BJ (cell line): ENCODE measurements at regions not wholly inside any gene's neighbourhood (a gene's known extent, or its start where the extent isn't known, plus 50 kb on each side); places are given as distances from the start of the nearest gene placed in this dataset.

Experiments used
- CTCF ChIA-PET: fragments of 350-600 bp; formaldehyde crosslinking; extraction: SDS; loops from one replicate; lab custom pipeline; 2021; ENCODE audit warnings: antibody characterized with exemption, inconsistent platforms; lab: Yijun Ruan, JAX
- POLR2A ChIA-PET: fragments of 300-600 bp; sonication (Branson Sonifier 250); formaldehyde crosslinking; extraction: SDS; loops from one replicate; lab custom pipeline; 2021; ENCODE audit warnings: antibody characterized with exemption; lab: Charles Lee
- DNase-seq: peaks from one replicate; pipeline ENCODE4 v3.0.0-alpha.2; 2011; ENCODE audit warnings: low read depth
- H3K27me3 ChIP-seq: 2 replicates; pipeline ENCODE4 v1.6.0; 2011; ENCODE audit warnings: low read length; ENCODE audit not compliant: control insufficient read depth, insufficient read depth
- H3K36me3 ChIP-seq: 2 replicates; pipeline ENCODE4 v1.5.1; 2011; ENCODE audit warnings: low read length; ENCODE audit not compliant: control insufficient read depth, insufficient read depth
- H3K4me3 ChIP-seq: 2 replicates; pipeline ENCODE4 v1.5.1; 2011; ENCODE audit warnings: low read depth, mild to moderate bottlenecking, control low read depth, low read length
- CTCF ChIP-seq: IDR thresholded peaks from 2 replicates; pipeline ENCODE4 v1.5.1; 2011; ENCODE audit warnings: low read depth, mild to moderate bottlenecking, control low read depth, inconsistent platforms, low read length, moderate library complexity; ENCODE audit not compliant: insufficient read depth

- peaks cover 2% of the 10 kb centered on the region; the same call in 1 of the 2 replicates for H3K27me3 ChIP-seq
- no peak for DNase-seq
- ChIA-PET POLR2A (no interaction called here), CTCF (interaction anchor here (0.7 to 4.7 kb wide), 2 partner anchors 10 to 389 kb away, joined by 3 to 15 read pairs; no protein-coding TSS in a partner anchor)
- no peak overlapping the region for H3K4me3 ChIP-seq
- no peaks in the 10 kb centered on the region for H3K36me3 ChIP-seq
- no peak for TF ChIP-seq CTCF
These were observed 50.7 kb upstream of the KCNE2 start for GRCh38 chr21:34313116-34313515.
